UCSD-AML1 (cell line): ENCODE measurements at regions not wholly inside any gene's neighbourhood (a gene's known extent, or its start where the extent isn't known, plus 50 kb on each side); places are given as distances from the start of the nearest gene placed in this dataset.
"Not testable (repeated sequence)": the region's sequence is repeated elsewhere in the genome, so short reads cannot be mapped to it uniquely, and the experiment has no call there.

Experiments used
- DNase-seq: peaks from one replicate; lab custom pipeline; 2025; ENCODE audit not compliant: unreplicated experiment; lab: John Stamatoyannopoulos, UW

DNA sequence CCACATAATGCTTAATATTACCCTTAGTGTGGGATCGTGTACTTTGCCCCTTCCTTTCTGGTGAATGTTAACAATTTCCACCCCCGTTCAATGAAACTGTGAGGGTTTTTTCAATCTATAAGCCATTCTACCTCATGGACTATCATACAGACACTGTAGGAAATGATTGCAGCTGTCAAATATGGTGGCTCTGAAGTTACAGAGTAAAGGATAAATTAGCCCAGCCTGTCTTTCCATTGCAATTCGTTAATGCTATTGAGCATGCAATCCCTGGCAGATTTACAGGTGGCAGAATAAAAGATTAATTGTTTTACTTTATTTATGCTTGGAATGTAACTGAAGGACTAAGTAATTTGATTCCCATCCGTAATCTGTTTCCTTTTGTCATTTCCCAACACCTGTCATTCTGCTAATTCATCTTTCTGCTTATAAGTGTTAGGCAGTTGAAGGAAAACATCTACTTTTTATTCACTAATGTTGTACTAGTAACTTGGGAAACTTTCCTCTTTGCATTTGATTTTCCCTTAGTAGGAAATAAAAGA is 1211.6 kb upstream of the LRRN3 start:
- no peak for DNase-seq

DNA sequence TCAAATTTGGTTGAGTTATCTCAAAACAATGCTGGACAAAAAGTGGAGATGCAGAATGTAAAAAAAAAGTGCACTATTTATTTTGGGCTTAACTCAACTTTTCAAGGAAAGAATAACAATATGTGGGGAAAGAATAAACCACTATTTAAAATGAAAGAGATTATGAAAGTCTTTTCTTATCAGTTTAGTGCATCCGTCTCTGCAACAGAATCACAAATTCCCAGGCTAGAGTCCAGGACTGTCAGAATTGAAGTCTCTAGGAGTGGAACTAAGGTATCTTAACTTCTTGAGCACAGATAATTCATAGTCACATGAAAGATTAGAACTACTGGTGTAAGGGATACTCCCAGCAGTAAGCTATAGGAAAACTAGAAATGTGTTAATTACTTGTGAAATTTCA is 1200.3 kb upstream of the LRRN3 start:
- DNase-seq = no peak

DNA sequence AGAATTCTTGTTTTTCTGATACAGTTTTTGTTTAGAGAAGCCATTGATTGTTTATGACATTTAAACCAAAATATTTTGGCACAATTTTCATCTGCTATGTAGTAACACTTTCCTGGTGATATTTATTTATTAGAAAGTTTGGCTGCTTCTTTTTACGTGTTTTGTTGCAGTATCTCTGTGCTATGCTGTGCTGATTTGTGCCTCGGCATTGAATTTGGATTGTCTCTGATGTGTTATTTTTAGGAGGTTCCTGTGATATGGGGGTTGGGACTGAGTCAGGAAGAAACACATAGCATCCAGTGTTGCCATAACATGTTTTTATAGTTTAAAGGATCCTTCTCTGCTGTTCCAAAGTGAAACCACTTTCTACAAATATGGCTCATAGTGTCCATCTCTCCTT is 1197.7 kb upstream of the LRRN3 start:
- no peak for DNase-seq

DNA sequence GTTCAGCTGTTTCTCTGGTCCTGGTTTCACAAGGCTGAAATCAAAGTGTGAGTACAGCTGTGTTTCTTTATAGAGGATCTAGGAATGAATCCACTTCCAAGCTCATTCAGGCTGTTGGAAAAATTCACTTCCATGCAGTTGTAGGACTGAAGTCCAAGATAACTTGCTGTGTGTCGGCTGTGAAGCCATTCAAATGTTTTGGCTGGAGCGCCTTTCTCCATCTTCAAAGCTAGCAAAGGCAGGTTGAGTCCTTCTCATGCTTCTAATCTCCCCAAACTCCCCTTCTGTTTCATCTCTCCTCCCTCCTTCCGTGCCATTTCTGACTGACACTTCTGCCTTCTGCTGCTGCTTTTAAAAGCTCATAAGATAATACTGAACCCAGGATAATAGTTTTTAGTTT is 1195.4 kb upstream of the LRRN3 start:
- no peak for DNase-seq

GRCh38 chr7:109901926-109902325 is 1189.0 kb upstream of the LRRN3 start:
- no peak for DNase-seq

DNA sequence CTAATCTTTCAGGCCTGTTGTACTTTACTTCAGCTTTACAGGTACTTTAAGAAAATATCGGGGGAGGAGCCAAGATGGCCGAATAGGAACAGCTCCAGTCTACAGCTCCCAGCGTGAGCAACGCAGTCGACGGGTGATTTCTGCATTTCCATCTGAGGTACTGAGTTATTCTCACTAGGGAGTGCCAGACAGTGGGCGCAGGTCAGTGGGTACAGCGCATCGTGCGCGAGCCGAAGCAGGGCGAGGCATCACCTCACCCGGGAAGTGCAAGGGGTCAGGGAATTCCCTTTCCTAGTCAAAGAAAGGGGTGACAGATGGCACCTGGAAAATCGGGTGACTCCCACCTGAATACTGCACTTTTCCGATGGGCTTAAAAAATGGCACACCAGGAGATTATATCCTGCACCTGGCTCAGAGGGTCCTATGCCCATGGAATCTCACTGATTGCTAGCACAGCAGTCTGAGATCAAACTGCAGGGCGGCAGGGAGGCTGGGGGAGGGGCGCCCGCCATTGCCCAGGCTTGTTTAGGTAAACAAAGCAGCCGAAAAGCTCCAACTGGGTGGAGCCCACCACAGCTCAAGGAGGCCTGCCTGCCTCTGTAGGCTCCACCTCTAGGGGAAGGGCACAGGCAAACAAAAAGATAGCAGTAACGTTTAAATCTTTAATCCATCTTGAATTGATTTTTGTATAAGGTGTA is 1185.4 kb upstream of the LRRN3 start:
- DNase-seq = not testable (repeated sequence)

- no peak for DNase-seq
Measured at GRCh38 chr7:109915670-109916069, 1175.3 kb upstream of the LRRN3 start.

DNA sequence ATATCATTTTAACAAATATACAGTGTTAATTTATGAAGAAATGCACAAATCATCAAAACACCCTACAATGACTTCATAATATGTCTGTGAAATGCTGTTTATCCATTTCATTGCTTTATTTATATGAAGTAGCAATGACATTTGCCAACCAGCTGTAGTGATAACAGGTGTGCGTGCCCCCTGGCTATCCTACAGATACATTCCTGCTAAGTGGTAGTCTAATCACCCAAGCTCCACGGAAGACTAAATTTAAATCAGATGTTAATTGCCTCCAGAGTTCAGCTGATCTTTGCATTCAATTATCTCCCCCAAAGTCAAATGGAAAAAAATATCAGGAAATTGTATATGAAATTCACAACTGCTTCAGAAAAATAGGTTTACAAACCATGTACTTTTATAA is 1164.2 kb upstream of the LRRN3 start:
- no peak for DNase-seq

DNA sequence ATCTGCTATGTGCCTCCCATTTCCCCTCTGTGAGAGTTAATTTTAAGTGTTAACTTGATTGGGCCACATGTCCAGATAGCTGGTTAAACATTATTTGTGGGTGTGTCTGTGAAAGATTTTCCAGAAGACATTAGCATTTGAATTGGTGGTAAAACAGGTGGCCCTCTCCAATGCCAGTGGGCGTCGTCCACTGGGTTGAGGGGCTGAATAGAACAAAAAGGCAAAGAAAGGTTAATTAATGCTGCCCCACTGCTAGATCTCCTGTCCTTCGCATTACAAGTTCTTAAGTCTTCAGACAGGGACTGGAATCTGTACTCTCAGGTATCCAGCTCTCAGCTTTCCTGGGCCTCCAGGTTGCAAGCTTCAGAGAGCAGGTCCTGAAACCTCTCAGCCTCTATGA is 1160.9 kb upstream of the LRRN3 start:
- DNase-seq = no peak

- DNase-seq = no peak
Measured at GRCh38 chr7:109939207-109939606, 1151.7 kb upstream of the LRRN3 start.

DNA sequence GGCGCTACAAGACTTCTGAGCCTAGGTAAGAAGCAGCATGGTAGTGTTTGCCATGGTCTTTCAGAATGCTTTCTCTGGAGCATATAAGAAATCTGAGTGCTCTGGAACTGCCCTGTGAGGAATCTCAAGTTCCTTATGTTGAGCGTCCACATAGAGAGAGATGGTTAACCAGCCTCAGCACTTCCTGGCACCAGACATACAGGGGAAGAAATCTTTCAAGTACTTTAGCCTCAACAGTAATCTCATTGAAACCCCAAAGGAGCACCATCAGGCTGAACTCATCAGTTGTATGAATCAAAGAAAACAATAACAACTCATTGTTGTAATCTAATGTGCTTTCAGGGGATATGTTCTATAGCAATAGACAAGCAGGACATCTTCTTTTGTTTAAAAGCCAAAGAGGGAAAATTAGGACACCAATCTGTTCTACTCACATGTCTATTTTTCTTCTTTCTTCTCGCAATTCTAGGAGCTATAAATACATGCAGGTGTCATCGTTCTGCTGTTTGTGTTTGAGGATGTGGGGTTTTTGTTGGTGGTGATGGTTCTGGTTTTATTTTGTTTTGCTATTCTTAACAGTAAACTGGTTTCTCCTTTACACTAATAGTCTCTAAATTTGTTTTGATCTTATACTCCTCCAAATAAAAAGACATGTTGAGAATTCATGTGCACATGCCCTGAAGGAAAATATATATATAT is 1145.0 kb upstream of the LRRN3 start:
- no peak for DNase-seq

GRCh38 chr7:109950256-109950655 is 1140.7 kb upstream of the LRRN3 start:
- DNase-seq = no peak

- DNase-seq = no peak
Measured at GRCh38 chr7:109950821-109951564, 1139.9 kb upstream of the LRRN3 start.

- no peak for DNase-seq
Measured at GRCh38 chr7:109951565-109951928, 1139.4 kb upstream of the LRRN3 start.

DNA sequence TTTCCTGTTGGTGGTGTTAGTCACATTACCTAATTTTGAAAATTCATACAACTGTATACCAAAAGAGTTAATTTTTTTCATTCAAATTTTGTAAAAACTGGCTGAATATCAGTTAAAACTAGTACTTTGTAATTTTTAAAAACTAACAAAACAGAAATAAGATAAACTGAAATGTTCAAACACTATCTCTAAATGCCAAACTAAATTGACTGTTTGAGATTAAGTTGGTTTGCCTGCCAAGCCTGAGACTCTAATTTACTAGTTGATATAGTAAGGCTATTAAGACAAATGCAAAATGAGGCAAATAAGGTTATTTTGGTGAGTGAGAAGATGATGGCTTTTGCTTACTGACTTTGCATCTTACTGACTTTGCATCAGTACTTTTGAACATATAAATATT is 1134.9 kb upstream of the LRRN3 start:
- DNase-seq = no peak

GRCh38 chr7:109956916-109957315 is 1134.0 kb upstream of the LRRN3 start:
- no peak for DNase-seq

DNA sequence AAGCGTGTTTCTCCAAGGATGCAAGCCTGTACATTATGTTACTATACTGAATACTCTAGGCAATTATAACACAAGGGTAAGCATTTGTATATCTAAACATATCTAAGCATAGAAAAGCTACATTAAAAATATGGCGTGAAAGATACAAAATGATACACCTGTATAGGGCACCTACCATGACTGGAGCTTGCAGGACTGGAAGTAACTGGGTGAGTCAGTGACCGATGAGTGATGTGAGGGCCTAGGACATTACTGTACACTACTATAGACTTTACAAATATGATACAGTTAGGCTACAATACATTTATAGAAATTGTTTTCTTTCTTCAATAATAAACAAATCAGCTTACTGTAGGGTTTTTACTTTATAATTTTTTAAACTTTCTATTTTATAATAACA is 1127.2 kb upstream of the LRRN3 start:
- no peak for DNase-seq

- DNase-seq = no peak
Measured at GRCh38 chr7:109964780-109965179, 1126.1 kb upstream of the LRRN3 start.

DNA sequence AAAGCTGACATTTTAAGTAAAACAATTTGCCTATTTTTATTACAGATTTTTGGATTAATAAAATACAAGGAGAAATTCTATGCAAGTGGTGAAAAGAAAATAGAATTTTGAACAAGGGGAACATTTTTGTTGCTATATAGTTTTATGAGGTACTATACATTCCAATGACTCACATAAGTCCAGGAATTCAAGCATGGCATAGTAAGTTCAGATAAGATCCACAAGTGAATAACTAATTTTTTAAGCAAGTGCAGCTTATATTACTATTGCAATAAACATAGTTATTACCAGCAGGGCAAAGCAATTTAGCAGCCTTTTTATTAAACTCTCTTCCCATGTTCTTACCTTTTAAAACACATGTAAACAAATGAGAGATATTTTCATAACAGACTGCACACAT is 1123.5 kb upstream of the LRRN3 start:
- no peak for DNase-seq

DNA sequence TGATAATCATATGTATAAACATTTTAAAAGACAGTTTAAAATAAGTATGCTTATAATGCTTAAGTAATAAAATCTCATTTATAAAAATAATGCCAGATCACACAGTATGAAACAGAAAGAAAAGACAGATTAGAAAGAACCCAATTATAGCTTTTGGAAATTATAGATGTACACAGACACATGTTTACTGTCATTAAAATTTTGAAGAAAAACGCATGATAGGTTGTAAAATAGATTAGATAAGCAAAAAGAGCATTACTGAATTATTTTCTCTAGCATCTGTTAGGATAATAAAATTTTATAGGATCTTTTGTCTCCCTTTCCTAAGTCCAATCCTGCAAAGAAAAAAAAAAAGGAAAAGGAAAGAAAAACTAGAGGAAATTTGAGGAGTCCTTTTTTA is 1107.3 kb upstream of the LRRN3 start:
- DNase-seq = no peak

- DNase-seq = no peak
Measured at GRCh38 chr7:109984729-109985128, 1106.2 kb upstream of the LRRN3 start.

DNA sequence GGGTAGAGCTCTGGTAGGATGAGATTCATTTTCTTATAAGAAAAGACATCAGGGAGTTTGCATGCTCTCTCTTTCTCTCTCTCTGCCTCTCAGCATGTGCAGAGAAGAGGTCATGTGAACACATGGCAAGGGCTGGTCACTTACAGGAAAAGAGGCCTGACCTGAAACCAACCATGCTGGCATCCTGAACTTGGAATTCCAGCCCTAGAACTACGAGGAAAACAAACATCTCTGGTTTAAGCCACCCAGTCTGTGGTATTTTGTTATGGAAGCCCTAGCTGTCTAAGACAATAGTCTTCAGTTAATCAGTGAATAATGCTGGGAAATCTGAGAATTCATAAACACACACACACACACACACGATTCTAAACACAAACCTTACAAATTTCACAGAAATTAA is 1104.2 kb upstream of the LRRN3 start:
- no peak for DNase-seq
